ENCODE measurements at regions not wholly inside any gene's neighbourhood (a gene's known extent, or its start where the extent isn't known, plus 50 kb on each side); places are given as distances from the start of the nearest gene placed in this dataset.

DNA sequence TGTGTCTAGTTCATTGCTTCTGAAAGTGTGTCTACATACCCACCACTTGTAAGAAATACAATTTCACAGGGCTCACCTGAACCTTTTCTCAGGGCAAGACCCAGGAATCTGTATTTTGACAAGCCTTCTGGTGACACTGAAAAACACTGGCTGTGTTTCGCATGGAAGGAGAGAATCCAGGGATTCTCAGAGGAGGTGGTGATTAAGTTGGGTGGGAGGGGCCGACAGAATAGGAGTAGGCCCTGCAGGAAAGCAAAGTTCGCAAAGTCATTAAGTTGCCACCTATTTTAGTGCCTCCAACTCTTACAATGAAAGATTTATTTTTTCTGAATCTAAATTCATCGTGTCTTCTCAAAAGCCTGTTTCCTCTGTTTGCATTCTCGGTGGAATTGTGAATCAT lies 186.8 kb downstream of the FAT3 start:
- TF ChIP-seq MTA1 (CRISPR knock-in tag; IDR thresholded peaks at IDR 0.05; ENCODE audit: borderline replicate concordance), result no peak
- TF ChIP-seq RARG (CRISPR knock-in tag; IDR thresholded peaks at IDR 0.05; ENCODE audit: low read depth), result no peak
- no peak for TF ChIP-seq NONO (IDR thresholded peaks at IDR 0.05)
- no peak for TF ChIP-seq NONO (CRISPR knock-in tag; conservative IDR thresholded peaks at IDR 0.05)
- no peak for TF ChIP-seq CHD4 (IDR thresholded peaks at IDR 0.05; ENCODE audit: borderline replicate concordance, low read length)
- no peak for TF ChIP-seq ZNF205 (CRISPR knock-in tag; IDR thresholded peaks at IDR 0.05)
- TF ChIP-seq, protein P1, sequence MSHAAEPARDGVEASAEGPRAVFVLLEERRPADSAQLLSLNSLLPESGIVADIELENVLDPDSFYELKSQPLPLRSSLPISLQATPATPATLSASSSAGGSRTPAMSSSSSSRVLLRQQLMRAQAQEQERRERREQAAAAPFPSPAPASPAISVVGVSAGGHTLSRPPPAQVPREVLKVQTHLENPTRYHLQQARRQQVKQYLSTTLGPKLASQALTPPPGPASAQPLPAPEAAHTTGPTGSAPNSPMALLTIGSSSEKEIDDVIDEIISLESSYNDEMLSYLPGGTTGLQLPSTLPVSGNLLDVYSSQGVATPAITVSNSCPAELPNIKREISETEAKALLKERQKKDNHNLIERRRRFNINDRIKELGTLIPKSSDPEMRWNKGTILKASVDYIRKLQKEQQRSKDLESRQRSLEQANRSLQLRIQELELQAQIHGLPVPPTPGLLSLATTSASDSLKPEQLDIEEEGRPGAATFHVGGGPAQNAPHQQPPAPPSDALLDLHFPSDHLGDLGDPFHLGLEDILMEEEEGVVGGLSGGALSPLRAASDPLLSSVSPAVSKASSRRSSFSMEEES (CRISPR knock-in tag; IDR thresholded peaks at IDR 0.05), result no peak
- TF ChIP-seq USF2 (IDR thresholded peaks at IDR 0.05; ENCODE audit: low read depth, low read length), result no peak
- TF ChIP-seq USF2 (CRISPR knock-in tag; IDR thresholded peaks at IDR 0.05; ENCODE audit: borderline replicate concordance), result no peak
- TF ChIP-seq HNRNPUL1 (IDR thresholded peaks at IDR 0.05; ENCODE audit: low read depth, low read length), result no peak
- no peak for TF ChIP-seq RARA (CRISPR knock-in tag; IDR thresholded peaks at IDR 0.05)
- TF ChIP-seq, protein P2, sequence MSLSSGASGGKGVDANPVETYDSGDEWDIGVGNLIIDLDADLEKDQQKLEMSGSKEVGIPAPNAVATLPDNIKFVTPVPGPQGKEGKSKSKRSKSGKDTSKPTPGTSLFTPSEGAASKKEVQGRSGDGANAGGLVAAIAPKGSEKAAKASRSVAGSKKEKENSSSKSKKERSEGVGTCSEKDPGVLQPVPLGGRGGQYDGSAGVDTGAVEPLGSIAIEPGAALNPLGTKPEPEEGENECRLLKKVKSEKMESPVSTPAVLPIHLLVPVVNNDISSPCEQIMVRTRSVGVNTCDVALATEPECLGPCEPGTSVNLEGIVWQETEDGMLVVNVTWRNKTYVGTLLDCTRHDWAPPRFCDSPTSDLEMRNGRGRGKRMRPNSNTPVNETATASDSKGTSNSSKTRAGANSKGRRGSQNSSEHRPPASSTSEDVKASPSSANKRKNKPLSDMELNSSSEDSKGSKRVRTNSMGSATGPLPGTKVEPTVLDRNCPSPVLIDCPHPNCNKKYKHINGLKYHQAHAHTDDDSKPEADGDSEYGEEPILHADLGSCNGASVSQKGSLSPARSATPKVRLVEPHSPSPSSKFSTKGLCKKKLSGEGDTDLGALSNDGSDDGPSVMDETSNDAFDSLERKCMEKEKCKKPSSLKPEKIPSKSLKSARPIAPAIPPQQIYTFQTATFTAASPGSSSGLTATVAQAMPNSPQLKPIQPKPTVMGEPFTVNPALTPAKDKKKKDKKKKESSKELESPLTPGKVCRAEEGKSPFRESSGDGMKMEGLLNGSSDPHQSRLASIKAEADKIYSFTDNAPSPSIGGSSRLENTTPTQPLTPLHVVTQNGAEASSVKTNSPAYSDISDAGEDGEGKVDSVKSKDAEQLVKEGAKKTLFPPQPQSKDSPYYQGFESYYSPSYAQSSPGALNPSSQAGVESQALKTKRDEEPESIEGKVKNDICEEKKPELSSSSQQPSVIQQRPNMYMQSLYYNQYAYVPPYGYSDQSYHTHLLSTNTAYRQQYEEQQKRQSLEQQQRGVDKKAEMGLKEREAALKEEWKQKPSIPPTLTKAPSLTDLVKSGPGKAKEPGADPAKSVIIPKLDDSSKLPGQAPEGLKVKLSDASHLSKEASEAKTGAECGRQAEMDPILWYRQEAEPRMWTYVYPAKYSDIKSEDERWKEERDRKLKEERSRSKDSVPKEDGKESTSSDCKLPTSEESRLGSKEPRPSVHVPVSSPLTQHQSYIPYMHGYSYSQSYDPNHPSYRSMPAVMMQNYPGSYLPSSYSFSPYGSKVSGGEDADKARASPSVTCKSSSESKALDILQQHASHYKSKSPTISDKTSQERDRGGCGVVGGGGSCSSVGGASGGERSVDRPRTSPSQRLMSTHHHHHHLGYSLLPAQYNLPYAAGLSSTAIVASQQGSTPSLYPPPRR (CRISPR knock-in tag; IDR thresholded peaks at IDR 0.05; ENCODE audit: borderline replicate concordance), result no peak
- TF ChIP-seq ZNF335 (CRISPR knock-in tag; IDR thresholded peaks at IDR 0.05), result no peak
- no peak for TF ChIP-seq GATAD1 (CRISPR knock-in tag; IDR thresholded peaks at IDR 0.05)
- no peak for TF ChIP-seq ZNF576 (CRISPR knock-in tag; IDR thresholded peaks at IDR 0.05)
- TF ChIP-seq ZNF615 (CRISPR knock-in tag; IDR thresholded peaks at IDR 0.05; ENCODE audit: borderline replicate concordance), result no peak
- no peak for TF ChIP-seq TCF12 (IDR thresholded peaks at IDR 0.05)
- TF ChIP-seq TCF12 (CRISPR knock-in tag; IDR thresholded peaks at IDR 0.05), result no peak
- in situ Hi-C loops (cut with HindIII; ENCODE audit: extremely low pct_ligation_motif_present, low pct_unique_long_range_greater_than_20kb), result no loop called here
- no peaks in the 10 kb centered on the region for H3K9me3 ChIP-seq (ENCODE audit: low read length)
- no peak overlapping the region for H3K4me3 ChIP-seq (replicated peaks in 1 of 3; ENCODE audit: insufficient read depth in 1 of 3, low read depth in 2 of 3, low read length in 3 of 3)
- intact Hi-C loops (cut with micrococcal nuclease; ENCODE audit: unreplicated experiment), result no loop called here
- H3K4me2 ChIP-seq (ENCODE audit: low read depth, low read length), result no peak overlapping the region
- DNase-seq (ENCODE audit: low spot score), result no peak
- no peaks in the 10 kb centered on the region for H4K20me1 ChIP-seq (ENCODE audit: insufficient read depth, low read length)
- no peak for ATAC-seq
- no peaks in the 10 kb centered on the region for H3K36me3 ChIP-seq (replicated peaks in 1 of 2; ENCODE audit: control insufficient read depth in 1 of 2, insufficient read depth in 2 of 2, low read length in 2 of 2)
- CTCF ChIA-PET (ENCODE audit: low intra/inter-chr PET ratio, low total read pairs), result no interaction called here
- no peak overlapping the region for H3K27ac ChIP-seq (ENCODE audit: extremely low read length, insufficient read depth, low read length)
- H3K4me1 ChIP-seq (ENCODE audit: insufficient read depth, low read length), result no peaks in the 10 kb centered on the region
- WGBS (ENCODE audit: low lambda C conversion rate), result 31% methylated on average over 5 of the region's 5 CpGs
- BruUV-seq (replicated peaks), result no TSS peak
- POLR2A ChIA-PET, result no interaction called here
- H2AFZ ChIP-seq (ENCODE audit: low read length), result no peak overlapping the region
- FAIRE-seq, result no peak
- H3K27me3 ChIP-seq (ENCODE audit: control insufficient read depth in 1 of 2, insufficient read depth in 2 of 2, low read length in 2 of 2), result no peaks in the 10 kb centered on the region
- no peaks in the 10 kb centered on the region for H3K79me2 ChIP-seq (ENCODE audit: insufficient read depth, low read length)
- no peak overlapping the region for H3K9ac ChIP-seq (ENCODE audit: insufficient read depth, low read depth, low read length)
